ENCODE measurements at regions not wholly inside any gene's neighbourhood (a gene's known extent, or its start where the extent isn't known, plus 50 kb on each side); places are given as distances from the start of the nearest gene placed in this dataset.

- no TSS peak for BruUV-seq (replicated peaks)
- POLR2A ChIA-PET, result no interaction called here
Measured at GRCh38 chr16:60204181-60204580, 1470.1 kb upstream of the GOT2 start.

More at GRCh38 chr16:60204181-60204580, 1470.1 kb upstream of the GOT2 start:
- Histone ChIP-seq H3K4me2 (ENCODE audit: control insufficient read depth, insufficient read depth) (no peak overlapping the region), H3K9ac (ENCODE audit: control insufficient read depth, insufficient read depth, low read length) (no peak overlapping the region), H3K27me3 (replicated peaks in 1 of 2; ENCODE audit: control insufficient read depth in 2 of 2, insufficient read depth in 2 of 2, low read length in 1 of 2) (no peaks in the 10 kb centered on the region), H3K4me3 (no peak overlapping the region), H3K4me1 (ENCODE audit: control insufficient read depth, insufficient read depth, low read length) (no peaks in the 10 kb centered on the region), H3K36me3 (ENCODE audit: control insufficient read depth in 2 of 2, insufficient read depth in 2 of 2, low read length in 1 of 2) (no peaks in the 10 kb centered on the region), H3K79me2 (ENCODE audit: control insufficient read depth, insufficient read depth, low read length) (no peaks in the 10 kb centered on the region), H2AFZ (ENCODE audit: control insufficient read depth, low read depth, low read length) (no peak overlapping the region), H3K9me3 (replicated peaks; ENCODE audit: control insufficient read depth, insufficient read depth, low read length) (no peaks in the 10 kb centered on the region), H4K20me1 (ENCODE audit: control insufficient read depth, insufficient read depth) (no peaks in the 10 kb centered on the region), H3K27ac (ENCODE audit: control insufficient read depth, insufficient read depth) (no peak overlapping the region)
- TF ChIP-seq HDAC2 (IDR thresholded peaks at IDR 0.05), result no peak
- no peak for TF ChIP-seq TCF12 (IDR thresholded peaks at IDR 0.05; ENCODE audit: low read depth, low read length)
- TF ChIP-seq MAX (IDR thresholded peaks at IDR 0.05; ENCODE audit: low read depth, low read length), result no peak
- TF ChIP-seq JUND (IDR thresholded peaks at IDR 0.05; ENCODE audit: low read depth, low read length), result no peak
- TF ChIP-seq GABPA (IDR thresholded peaks at IDR 0.05; ENCODE audit: low read depth), result no peak
- TF ChIP-seq HDGF (IDR thresholded peaks at IDR 0.05), result no peak
- no peak for TF ChIP-seq MYC (IDR thresholded peaks at IDR 0.05; ENCODE audit: insufficient read depth, insufficient read length, insufficient replicate concordance, low read length, severe bottlenecking)
- no peak for TF ChIP-seq ZNF24 (IDR thresholded peaks at IDR 0.05)
- TF ChIP-seq NFYA (IDR thresholded peaks at IDR 0.05; ENCODE audit: borderline replicate concordance, low read depth, low read length), result no peak
- no peak for TF ChIP-seq ZNF217 (IDR thresholded peaks at IDR 0.05)
- TF ChIP-seq STAT1 (conservative IDR thresholded peaks at IDR 0.05), result no peak
- no peak for TF ChIP-seq ZNF384 (IDR thresholded peaks at IDR 0.05; ENCODE audit: borderline replicate concordance, low read depth, low read length)
- TF ChIP-seq RAD51 (IDR thresholded peaks at IDR 0.05), result no peak
- no peak for TF ChIP-seq POU2F2 (IDR thresholded peaks at IDR 0.05; ENCODE audit: borderline replicate concordance, low read depth, low read length)
- TF ChIP-seq IRF5 (IDR thresholded peaks at IDR 0.05; ENCODE audit: borderline replicate concordance), result no peak
- no peak for TF ChIP-seq CREM (IDR thresholded peaks at IDR 0.05; ENCODE audit: low read depth)
- no peak for TF ChIP-seq RELA (IDR thresholded peaks at IDR 0.05; ENCODE audit: borderline replicate concordance, partially characterized antibody)
- TF ChIP-seq PML (IDR thresholded peaks at IDR 0.05; ENCODE audit: low read length), result no peak
- TF ChIP-seq PKNOX1 (IDR thresholded peaks at IDR 0.05), result no peak
- TF ChIP-seq SMC3 (IDR thresholded peaks at IDR 0.05; ENCODE audit: borderline replicate concordance, low read length), result no peak
- CTCF ChIA-PET, result interaction anchor here (0.7 to 1.4 kb wide), 2 partner anchors 632 to 1395 kb away, joined by 3 read pairs; no protein-coding TSS in a partner anchor
- no peak for DNase-seq (ENCODE audit: low read depth, low spot score)
- SMC1A ChIA-PET (ENCODE audit: uncharacterized antibody, unreplicated experiment), result no interaction called here
- RAD21 ChIA-PET (ENCODE audit: unreplicated experiment), result interaction anchor here (1.0 kb wide), 1 partner anchor 155 kb away, joined by 3 read pairs; no protein-coding TSS in a partner anchor
- in situ Hi-C loops (cut with MboI), result no loop called here
- WGBS (ENCODE audit: insufficient coverage, insufficient replicate concordance, low lambda C conversion rate, missing lambda C conversion rate), result 70% methylated on average over 1 of the region's 1 CpG
- ATAC-seq, result no peak
- FAIRE-seq, result no peak
- intact Hi-C loops (cut with micrococcal nuclease; ENCODE audit: unreplicated experiment), result loop anchor here (5.0 to 10.0 kb wide), 2 partner anchors 1359 to 1392 kb away; no protein-coding TSS in a partner anchor
